ENCODE measurements at regions not wholly inside any gene's neighbourhood (a gene's known extent, or its start where the extent isn't known, plus 50 kb on each side); places are given as distances from the start of the nearest gene placed in this dataset.

- DNase-seq = no peak
Measured at GRCh38 chr5:144918371-144918770, 747.7 kb downstream of the KCTD16 start.

DNA sequence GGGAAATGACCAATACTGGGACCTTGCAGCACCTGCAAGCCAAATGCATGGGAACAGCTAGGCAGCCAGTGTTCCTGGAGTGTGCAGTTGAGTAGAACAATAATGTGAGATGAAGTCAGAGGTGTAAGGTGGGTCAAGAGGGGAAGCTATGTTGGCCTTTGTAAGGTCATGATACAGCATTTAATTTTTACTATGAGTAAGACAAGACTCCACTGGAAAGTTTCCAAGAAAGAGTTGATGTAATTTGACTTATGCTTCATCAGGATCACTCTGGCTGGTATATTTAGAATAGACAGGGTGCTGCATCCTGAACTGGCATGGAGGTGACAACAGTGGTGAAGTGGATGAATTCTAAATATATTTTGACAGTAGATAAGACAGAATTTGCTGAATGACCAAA is 744.8 kb downstream of the KCTD16 start:
- no peak for DNase-seq

- DNase-seq = no peak
Measured at GRCh38 chr5:144913661-144914060, 743.0 kb downstream of the KCTD16 start.

GRCh38 chr5:144896473-144896872 is 725.8 kb downstream of the KCTD16 start:
- no peak for DNase-seq

DNA sequence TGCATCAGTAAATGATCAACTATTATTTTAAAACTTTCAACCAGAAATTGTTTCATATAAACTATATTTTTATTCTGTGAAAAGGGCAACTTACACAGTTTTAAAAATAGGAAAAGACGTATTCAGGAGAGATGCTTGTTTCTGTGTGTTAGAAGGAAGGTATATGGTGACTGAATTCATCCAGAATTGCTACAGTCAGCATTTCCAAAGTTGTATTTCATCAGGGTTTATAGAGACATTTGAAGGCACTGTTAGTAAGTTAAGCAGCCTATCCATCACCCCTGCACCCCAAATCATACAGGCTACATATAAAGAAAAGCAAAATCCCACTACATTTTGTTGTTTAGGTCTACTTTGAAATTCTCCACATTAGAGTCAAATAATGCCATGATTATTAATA is 716.0 kb downstream of the KCTD16 start:
- no peak for DNase-seq

- DNase-seq = no peak
Measured at GRCh38 chr5:144882739-144883283, 712.1 kb downstream of the KCTD16 start.

DNA sequence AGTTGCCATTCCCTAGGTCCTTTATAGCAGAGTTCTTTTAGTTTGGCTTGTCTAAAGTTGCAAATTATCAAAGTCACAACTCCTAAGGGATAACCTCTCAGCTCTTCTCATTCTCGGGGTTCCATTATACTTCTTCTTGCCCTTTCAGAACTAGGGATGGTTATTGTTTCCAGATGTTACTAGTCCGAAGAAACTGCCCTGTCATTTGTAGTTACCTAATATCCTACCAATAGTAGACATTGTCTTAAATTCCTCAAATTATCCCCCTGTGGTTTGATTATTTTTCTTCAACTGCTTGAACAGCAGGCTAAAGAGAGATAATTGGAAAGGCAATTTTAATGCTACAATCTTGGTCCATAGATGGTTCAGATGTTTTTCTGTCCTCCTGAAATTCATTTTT is 709.8 kb downstream of the KCTD16 start:
- no peak for DNase-seq

DNA sequence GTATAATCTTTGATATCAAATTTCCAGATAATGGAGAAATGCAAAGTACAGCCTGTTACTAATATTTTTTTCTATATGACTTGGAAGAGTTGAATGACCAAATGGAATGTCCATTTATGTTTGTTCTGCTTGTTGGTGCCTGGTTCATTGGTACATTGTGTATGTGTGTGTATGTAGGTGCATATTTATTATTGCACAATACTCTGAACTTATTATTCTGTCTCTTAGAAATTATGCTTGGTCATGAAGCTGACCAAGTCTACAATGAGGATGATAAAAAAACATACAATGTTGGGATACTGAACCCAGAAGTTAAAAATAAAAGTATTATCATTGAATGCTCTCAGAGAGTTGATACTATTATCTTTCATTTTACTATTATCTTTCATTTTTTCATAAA is 706.3 kb downstream of the KCTD16 start:
- DNase-seq = no peak

- DNase-seq = no peak
Measured at GRCh38 chr5:144873076-144873475, 702.4 kb downstream of the KCTD16 start.

DNA sequence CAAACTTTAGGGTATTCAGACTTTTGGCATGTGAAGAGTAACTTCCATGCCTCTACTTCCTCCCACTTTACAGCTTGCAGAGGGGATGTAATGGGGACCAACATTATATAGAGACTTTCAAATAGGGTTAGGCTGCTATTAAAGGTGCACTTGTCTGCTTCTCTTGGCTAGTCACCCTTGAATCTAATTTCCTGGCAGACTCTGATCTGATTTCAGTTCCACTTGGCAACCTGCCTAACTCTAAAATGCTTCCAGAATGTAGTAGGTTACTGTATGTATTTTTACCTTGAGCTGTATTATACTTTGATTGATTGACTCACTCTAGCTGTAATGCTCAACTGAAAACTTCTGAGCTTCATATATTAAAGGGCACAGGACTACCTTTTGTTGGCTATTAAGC is 693.4 kb downstream of the KCTD16 start:
- DNase-seq = no peak

GRCh38 chr5:144857454-144857853 is 686.8 kb downstream of the KCTD16 start:
- DNase-seq = no peak

DNA sequence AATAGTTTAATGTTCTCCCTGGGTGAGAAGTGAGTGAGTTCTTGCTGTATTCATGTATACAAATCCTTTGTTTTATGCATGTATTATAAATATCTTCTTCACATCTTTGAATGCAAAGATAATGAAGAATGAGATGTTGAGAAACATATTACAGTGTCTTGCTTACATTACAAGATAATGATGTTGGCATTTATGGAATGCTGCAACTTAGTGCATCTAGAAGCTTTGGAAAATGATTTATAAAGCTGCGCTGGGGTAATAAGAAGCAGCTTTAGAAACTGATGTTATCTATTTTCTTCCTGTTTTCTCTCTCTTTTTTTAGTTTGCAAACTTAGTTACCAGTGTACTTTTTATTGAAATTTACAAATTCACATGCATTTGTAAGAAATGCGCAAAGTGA is 673.4 kb downstream of the KCTD16 start:
- DNase-seq = no peak

DNA sequence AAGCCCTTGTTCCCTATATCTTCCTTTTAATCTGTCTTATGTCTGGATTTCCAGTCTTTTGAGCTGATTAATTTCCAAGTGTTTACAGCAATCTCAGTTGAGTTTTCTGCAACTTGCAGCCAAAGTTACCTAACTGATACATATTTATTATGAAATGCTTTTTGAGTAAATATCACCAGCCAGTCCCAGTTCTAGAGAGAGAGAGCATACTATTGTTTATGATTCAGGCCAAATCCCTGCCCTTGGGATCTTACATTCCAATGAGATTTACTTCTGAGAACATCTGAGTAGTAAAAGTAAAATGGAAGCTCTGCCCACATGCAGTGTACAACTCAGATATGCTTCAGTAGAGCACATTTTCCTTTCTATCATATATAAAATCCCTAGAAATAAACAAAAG is 661.7 kb downstream of the KCTD16 start:
- DNase-seq = no peak

DNA sequence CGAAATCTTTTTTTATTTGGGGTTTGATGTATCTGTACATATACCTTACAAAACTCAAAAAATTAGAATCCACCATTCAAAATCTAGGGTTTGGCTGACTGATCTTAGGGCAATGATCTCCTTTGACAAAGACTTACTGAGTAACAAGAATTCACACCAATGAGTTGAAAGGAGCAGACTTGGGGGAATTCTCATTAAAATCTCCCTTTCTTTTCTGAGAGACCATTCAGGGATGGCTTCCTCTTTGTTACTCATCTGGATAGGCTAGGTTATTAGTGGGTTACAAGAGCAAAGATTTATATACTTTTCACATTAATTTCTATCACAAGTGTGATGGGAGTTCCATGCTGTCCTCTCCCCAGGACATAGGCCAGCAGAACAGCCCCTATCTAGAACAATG is 661.0 kb downstream of the KCTD16 start:
- DNase-seq = no peak

GRCh38 chr5:144822503-144822902 is 651.8 kb downstream of the KCTD16 start:
- DNase-seq = no peak

DNA sequence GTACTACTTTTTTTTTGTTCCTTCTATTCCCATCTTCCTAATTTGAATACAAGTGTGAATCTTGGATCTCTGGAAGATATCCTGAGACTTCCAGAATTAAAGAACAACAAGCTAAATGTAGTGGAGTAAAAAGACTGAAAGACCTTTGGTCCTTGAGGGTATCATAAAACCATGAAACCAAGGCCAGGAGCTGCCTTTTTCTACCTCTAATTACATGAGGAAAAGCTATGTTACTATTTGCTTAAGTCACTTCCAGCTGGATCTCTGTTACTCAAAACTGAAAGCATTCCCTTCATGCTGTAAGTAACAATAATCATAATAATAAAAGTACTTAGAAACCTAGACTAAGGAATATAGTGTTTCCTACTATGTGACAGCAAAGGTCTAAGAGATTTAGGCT is 649.6 kb downstream of the KCTD16 start:
- no peak for DNase-seq

DNA sequence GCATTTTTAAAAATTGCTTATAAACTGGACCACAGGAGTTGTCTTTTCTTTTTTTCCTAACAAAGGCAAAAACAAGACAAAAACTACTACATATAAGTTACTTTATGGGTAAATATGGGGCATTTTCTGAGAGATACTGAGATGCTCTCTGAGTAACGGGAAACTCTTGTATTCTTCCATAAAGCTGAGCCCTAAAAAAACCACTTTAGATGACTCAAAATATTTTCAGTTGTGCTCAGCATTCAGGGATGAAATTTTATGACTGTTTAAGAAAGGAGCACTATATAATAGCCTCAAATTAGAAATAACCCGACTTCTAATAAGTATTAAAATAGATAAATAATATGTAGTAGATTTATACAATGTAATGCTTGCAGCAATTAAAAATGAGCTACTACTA is 644.5 kb downstream of the KCTD16 start:
- DNase-seq = no peak

DNA sequence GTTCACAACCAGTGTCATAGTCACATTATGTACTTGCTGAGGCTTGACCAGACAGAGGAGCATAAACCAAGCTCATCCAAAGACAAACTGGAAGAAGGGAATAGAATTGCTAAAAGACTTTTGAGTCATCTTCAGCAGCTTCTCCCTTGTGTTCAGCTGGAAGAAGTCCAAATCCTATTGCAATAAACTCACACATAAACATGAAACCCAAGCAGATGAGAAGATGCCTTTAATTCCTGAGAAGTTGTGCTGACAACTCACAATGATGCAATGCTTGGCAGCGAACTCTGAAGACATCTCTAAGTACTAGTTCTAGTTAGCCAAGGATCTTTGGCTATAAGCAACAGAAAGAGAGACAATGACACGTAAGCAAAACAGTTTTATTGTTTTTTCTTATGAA is 642.1 kb downstream of the KCTD16 start:
- DNase-seq = peak; percentile 85

DNA sequence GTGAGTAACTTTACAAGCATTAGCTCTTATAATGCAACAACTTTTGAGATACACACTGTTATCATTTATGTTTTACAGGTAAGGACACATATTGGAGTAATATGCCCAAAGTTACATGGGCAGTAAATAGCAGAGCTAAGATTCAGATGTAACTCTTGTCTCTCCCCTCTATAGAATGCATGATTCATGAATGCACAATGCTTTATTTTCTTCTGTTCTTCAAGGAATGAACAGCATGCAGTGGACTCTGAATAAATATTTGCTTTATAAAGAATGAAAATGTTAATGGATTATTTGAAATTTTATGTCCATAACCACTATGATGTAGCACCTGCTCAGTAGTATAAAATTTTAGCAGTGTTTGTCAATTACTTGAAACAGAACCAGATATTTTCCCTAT is 629.5 kb downstream of the KCTD16 start:
- no peak for DNase-seq

DNA sequence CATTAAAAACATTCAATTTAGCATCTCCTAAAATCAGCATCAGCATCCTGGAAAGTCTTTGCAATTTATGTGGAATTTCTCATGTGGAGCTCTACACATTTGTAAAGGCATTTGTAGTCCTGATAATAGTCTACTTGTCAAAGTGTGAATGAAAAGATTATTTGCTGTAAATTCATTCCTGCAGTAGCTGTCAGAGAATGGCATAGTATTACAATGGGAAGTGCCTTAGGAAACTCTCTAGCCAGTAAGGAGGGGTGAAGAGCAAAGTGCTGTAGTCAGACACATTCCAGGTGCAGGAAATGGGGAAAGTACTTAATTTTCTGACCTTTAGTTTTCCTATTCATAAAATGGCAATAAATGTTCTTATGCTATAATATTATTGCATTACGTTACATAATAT is 627.9 kb downstream of the KCTD16 start:
- no peak for DNase-seq

DNA sequence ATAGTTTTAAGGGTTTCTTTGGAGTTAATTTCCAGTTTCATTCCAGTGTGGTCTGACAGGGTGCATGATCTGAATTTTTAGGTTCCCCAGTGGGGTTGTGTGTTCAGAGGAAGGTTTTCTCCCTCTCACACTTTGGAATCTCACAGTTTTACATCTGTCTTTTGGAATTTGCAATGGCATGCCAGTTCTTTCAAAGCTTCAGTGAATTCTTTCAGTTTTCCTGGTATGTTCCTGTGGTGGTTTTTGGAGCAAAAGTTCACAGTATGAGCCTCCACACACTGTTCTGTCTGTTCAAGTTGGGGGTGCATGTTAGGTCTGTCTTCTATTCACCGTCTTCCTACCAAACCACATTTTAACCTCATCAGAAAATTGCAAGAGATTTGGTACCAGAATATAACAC is 624.2 kb downstream of the KCTD16 start:
- DNase-seq = peak; percentile 30

- DNase-seq = no peak
Measured at GRCh38 chr5:144788556-144788955, 617.9 kb downstream of the KCTD16 start.

- no peak for DNase-seq
Measured at GRCh38 chr5:144788046-144788445, 617.4 kb downstream of the KCTD16 start.

DNA sequence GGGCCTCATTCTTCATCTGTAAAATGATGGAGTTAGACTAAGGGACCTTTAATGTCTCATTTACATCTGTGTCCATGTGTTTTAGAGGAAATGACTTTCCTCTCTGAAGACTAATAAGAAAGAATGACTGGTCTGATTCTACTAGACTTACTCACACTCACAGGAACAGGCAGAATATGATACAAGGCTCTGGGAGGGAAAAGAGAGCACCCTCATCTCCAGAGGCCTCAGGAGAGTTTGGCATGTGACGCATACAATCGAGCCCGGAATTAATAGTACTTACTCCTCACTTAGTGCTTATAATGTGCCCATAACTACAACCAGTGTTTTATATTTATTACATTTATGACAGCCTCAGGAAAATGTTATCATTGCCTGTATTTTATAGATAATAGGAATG is 608.7 kb downstream of the KCTD16 start:
- peak; percentile 31 for DNase-seq

DNA sequence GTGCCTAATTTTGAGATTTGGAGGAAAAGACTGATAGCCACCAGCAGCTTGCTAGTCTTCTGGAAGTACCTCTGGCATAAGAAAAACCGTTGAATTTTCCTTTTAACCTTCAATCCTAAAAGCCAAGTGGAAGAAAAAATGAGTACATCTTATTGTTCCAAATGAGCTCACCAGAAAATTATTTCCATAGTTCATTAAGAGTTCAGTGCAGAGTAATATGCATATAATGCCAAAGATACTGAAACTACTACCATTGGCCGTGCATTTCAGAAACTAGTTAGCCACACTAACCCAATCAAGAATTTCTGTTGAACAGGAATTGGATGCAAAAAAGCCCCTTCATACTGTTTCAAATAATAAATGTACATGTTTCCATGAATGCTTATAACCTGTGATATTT is 607.9 kb downstream of the KCTD16 start:
- peak; percentile 8 for DNase-seq

GRCh38 chr5:144774197-144774596 is 603.5 kb downstream of the KCTD16 start:
- no peak for DNase-seq
